SK-MEL-5 (cell line): ENCODE measurements at regions not wholly inside any gene's neighbourhood (a gene's known extent, or its start where the extent isn't known, plus 50 kb on each side); places are given as distances from the start of the nearest gene placed in this dataset.

Experiments used
- DNase-seq: peaks from one replicate; pipeline ENCODE4 v3.0.0-alpha.2; 2016; ENCODE audit warnings: low read depth, low spot score
- in situ Hi-C: cut with HindIII; loops from 2 replicates; pipeline ENCODE4 v1.10.0; 2016; ENCODE audit warnings: low sequenced_read_pairs, high pct_unique_total_duplicates, low pct_unique_long_range_greater_than_20kb

- in situ Hi-C loops = no loop called here
- DNase-seq = no peak
Observed at GRCh38 chr7:31444196-31444595, 69.7 kb upstream of the ITPRID1 start.

GRCh38 chr7:31445686-31446355 lies 68.1 kb upstream of the ITPRID1 start:
- in situ Hi-C loops = no loop called here

GRCh38 chr7:31448649-31449048 lies 65.2 kb upstream of the ITPRID1 start:
- in situ Hi-C loops = no loop called here
- DNase-seq = no peak

More at GRCh38 chr7:31445686-31446355, 68.1 kb upstream of the ITPRID1 start:
- no peak for DNase-seq

GRCh38 chr7:31455844-31456243 lies 58.0 kb upstream of the ITPRID1 start:
- in situ Hi-C loops = no loop called here
- no peak for DNase-seq

- no peak for DNase-seq
- in situ Hi-C loops = no loop called here
Observed at GRCh38 chr7:31456646-31457368, 57.1 kb upstream of the ITPRID1 start.

- DNase-seq = no peak
- in situ Hi-C loops = no loop called here
Observed at GRCh38 chr7:31457551-31457950, 56.3 kb upstream of the ITPRID1 start.

- DNase-seq = no peak
- in situ Hi-C loops = no loop called here
Observed at GRCh38 chr7:31458203-31458602, 55.7 kb upstream of the ITPRID1 start.

GRCh38 chr7:31462636-31463035 lies 51.3 kb upstream of the ITPRID1 start:
- DNase-seq = no peak

More at GRCh38 chr7:31462636-31463035, 51.3 kb upstream of the ITPRID1 start:
- in situ Hi-C loops = no loop called here
